WERI-Rb-1 (cell line): ENCODE measurements at regions not wholly inside any gene's neighbourhood (a gene's known extent, or its start where the extent isn't known, plus 50 kb on each side); places are given as distances from the start of the nearest gene placed in this dataset.
"Not testable (repeated sequence)": the region's sequence is repeated elsewhere in the genome, so short reads cannot be mapped to it uniquely, and the experiment has no call there.

Experiments used
- DNase-seq: peaks from one replicate; pipeline ENCODE4 v3.0.0-alpha.2; 2020
- H3K27ac ChIP-seq: fragments of 250-450 bp; sonication (Bioruptor Pico); 2 replicates; pipeline ENCODE4 v1.5.1; 2020; ENCODE audit warnings: mild to moderate bottlenecking, moderate library complexity
- H3K27me3 ChIP-seq: fragments of 250-450 bp; sonication (Bioruptor Pico); 2 replicates; pipeline ENCODE4 v1.5.1; 2021; ENCODE audit warnings: mild to moderate bottlenecking, low read depth, moderate library complexity; ENCODE audit not compliant: insufficient read depth, severe bottlenecking
- H3K36me3 ChIP-seq: fragments of 250-450 bp; sonication (Bioruptor Pico); 2 replicates; pipeline ENCODE4 v1.5.1; 2020; ENCODE audit warnings: mild to moderate bottlenecking, moderate library complexity
- H3K4me3 ChIP-seq: 2 replicates; pipeline ENCODE4 v1.5.1; 2011; ENCODE audit warnings: low read depth, mild to moderate bottlenecking, control low read depth, low read length
- H3K9me3 ChIP-seq: fragments of 250-450 bp; sonication (Bioruptor Pico); 2 replicates; pipeline ENCODE4 v1.5.1; 2021; ENCODE audit warnings: mild to moderate bottlenecking, moderate library complexity; ENCODE audit not compliant: severe bottlenecking
- TF ChIP-seq, protein P1 (sequence below): IDR thresholded peaks from 2 replicates; pipeline ENCODE4 v1.5.1; 2011; ENCODE audit warnings: low read depth, mild to moderate bottlenecking, control low read depth, inconsistent platforms, low read length

DNA sequence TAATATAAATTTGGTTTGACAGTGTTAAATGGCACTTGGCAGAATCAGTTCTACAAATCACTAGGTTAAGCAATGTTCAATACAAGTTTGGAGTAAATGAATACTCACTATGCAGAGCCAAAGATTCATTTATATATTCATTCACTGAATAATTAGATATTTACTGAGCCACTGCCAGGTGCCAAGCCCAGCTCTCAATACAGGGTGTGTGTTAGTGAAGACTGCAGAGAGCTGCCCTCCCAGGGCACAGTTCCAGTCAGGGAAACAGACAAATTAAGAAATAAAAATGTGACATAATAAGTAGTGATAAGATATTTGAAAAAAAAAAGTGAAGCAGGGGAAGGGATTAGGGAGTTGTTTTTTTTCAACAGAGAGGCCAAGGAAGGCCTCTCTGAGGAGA is 411.7 kb downstream of the KCNRG start:
- no peak for DNase-seq
- no peak overlapping the region for H3K4me3 ChIP-seq
- no peaks in the 10 kb centered on the region for H3K9me3 ChIP-seq
- H3K36me3 ChIP-seq, result no peaks in the 10 kb centered on the region
- H3K27ac ChIP-seq, result no peak overlapping the region
- no peaks in the 10 kb centered on the region for H3K27me3 ChIP-seq
- TF ChIP-seq, protein P1, sequence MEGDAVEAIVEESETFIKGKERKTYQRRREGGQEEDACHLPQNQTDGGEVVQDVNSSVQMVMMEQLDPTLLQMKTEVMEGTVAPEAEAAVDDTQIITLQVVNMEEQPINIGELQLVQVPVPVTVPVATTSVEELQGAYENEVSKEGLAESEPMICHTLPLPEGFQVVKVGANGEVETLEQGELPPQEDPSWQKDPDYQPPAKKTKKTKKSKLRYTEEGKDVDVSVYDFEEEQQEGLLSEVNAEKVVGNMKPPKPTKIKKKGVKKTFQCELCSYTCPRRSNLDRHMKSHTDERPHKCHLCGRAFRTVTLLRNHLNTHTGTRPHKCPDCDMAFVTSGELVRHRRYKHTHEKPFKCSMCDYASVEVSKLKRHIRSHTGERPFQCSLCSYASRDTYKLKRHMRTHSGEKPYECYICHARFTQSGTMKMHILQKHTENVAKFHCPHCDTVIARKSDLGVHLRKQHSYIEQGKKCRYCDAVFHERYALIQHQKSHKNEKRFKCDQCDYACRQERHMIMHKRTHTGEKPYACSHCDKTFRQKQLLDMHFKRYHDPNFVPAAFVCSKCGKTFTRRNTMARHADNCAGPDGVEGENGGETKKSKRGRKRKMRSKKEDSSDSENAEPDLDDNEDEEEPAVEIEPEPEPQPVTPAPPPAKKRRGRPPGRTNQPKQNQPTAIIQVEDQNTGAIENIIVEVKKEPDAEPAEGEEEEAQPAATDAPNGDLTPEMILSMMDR, result no peak

DNA sequence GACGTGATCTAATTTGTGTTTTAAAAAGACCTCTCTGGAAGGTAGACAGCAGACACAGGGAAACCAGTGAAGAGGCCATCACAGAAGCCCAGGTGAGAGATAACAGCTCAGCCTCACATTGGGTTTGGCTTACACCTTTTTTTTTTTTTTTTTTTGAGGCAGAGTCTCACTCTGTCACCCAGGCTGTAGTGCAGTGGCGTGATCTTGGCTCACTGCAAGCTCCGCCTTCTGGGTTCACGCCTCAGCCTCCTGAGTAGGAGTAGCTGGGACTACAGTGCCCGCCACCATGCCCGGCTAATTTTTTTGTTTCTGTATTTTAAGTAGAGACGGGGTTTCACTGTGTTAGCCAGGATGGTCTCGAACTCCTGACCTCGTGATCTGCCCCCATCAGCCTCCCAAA is 412.3 kb downstream of the KCNRG start:
- H3K4me3 ChIP-seq, DNase-seq, H3K9me3 ChIP-seq, H3K27ac ChIP-seq, H3K36me3 ChIP-seq, H3K27me3 ChIP-seq: not testable (repeated sequence)

DNA sequence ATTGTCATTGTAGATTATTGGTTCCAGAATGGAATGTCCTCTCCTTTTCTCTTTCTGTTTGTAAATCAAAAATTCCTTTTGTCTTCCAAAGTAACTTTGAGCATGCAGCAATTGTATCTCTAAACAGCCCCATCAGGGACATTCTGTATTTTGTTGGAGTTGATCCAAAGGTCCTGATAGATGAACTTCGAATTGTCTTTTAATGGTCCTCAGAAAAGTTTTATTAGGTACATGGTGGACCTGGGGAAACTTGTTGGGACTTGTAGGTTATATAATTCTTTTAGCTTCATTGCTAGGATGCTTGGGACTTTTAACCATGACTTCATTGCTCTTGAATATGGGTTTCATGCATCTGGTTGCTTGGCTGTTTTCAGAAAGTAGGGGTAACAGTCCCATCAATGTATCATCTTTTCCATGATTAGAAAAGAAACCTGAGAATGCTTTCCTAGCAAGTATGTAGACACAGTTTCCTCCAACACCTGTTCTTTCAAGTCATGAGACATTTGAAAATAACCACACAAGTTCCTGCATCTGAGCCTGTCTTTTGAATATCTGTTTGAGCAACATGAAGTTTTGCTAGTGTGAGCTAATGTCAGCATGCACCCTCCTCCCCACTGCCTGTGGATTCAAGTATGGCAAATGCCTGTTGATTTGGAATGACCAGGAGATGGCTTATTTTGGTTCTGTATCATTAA is 413.1 kb downstream of the KCNRG start:
- TF ChIP-seq, protein P1, result no peak
- Histone ChIP-seq H3K4me3 (no peak overlapping the region), H3K36me3 (no peaks in the 10 kb centered on the region), H3K9me3 (no peaks in the 10 kb centered on the region), H3K27ac (no peak overlapping the region), H3K27me3 (no peaks in the 10 kb centered on the region)
- no peak for DNase-seq

DNA sequence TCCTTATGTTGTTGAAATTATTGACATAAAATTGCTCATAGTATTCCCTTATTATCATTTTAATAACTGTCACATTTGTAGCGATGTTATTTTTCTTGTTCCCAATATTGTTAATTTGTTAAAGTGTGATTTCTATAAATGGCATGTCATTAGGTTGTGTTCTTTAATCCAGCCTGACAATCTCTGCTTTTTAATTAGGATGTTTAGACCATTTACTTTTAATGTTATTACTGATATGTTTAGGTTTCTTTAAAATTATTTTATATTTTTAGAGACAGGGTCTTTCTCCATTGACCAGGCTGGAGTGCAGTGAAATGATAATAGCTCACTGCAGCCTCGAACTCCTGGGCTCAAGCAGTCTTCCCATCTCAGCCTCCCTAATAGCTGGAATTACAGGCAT is 408.5 kb downstream of the DLEU7 start:
- no peak overlapping the region for H3K4me3 ChIP-seq
- no peaks in the 10 kb centered on the region for H3K36me3 ChIP-seq
- TF ChIP-seq, protein P1, result no peak
- no peaks in the 10 kb centered on the region for H3K27me3 ChIP-seq
- no peak overlapping the region for H3K27ac ChIP-seq
- H3K9me3 ChIP-seq, result no peaks in the 10 kb centered on the region
- no peak for DNase-seq

DNA sequence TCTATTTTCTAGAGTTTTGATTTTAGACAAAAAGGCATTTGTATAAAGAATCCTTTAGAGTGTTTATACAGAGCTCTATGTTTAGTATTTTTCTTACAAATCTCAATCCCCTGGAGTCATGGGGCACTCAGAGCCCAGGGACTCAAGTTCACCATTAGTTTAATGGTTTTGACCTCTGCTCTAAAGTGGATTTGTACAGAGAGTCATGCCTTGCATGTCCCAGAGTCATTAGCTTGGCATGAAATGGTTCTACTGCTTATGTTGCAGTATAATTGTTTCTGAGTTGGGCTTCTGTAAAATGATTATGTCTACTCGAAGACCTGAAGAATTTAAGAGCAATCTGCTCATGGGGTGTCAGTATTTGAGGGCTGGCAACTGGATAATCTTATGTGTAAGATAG is 406.2 kb downstream of the DLEU7 start:
- Histone ChIP-seq H3K27me3 (no peaks in the 10 kb centered on the region), H3K9me3 (no peaks in the 10 kb centered on the region), H3K36me3 (no peaks in the 10 kb centered on the region), H3K4me3 (no peak overlapping the region), H3K27ac (no peak overlapping the region)
- no peak for DNase-seq
- TF ChIP-seq, protein P1, result no peak

DNA sequence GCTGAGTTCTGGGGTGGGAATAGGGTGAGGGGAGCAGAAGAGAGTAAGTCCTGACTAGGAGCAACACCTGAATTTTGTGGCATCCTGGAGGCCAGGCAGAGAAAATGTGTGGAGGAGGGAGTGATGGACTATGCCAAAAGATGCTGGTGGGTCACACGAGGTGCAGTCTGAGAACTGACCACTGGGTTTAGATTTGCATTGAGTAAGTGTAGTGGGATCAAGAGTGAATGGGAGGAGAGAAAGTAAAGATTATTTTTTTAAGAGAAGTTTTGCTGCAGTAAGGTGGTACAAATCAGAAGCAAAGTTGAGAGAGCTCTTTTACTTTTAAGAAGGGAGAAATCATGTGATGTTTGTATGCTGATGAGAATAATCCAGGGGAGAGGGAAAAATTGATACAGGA is 405.1 kb downstream of the DLEU7 start:
- TF ChIP-seq, protein P1, result no peak
- Histone ChIP-seq H3K9me3 (no peaks in the 10 kb centered on the region), H3K36me3 (no peaks in the 10 kb centered on the region), H3K27ac (no peak overlapping the region), H3K27me3 (no peaks in the 10 kb centered on the region), H3K4me3 (no peak overlapping the region)
- no peak for DNase-seq
